DND-41 (cell line): ENCODE measurements at regions not wholly inside any gene's neighbourhood (a gene's known extent, or its start where the extent isn't known, plus 50 kb on each side); places are given as distances from the start of the nearest gene placed in this dataset.

Source experiments
- ATAC-seq: fragments of 200-7000 bp; cut with Tn5 transposase; 3 replicates; pipeline ENCODE4 v1.9.1; 2021; ENCODE audit warnings: low read depth; ENCODE audit not compliant: insufficient read depth
- DNase-seq: peaks from one replicate; pipeline ENCODE4 v3.0.0-alpha.2; 2020
- H2AFZ ChIP-seq: 2 replicates; pipeline ENCODE4 v1.6.0; 2012; ENCODE audit warnings: low read depth, low read length
- H3K27ac ChIP-seq: 2 replicates; pipeline ENCODE4 v1.5.1; 2012; ENCODE audit warnings: low read length, inconsistent platforms
- H3K27me3 ChIP-seq: fragments of 200-600 bp; sonication (generic); 2 replicates; pipeline ENCODE4 v1.6.0; 2012; ENCODE audit warnings: low read length, mild to moderate bottlenecking, inconsistent platforms; ENCODE audit not compliant: insufficient read depth, poor library complexity
- H3K36me3 ChIP-seq: 2 replicates; pipeline ENCODE4 v1.5.1; 2012; ENCODE audit warnings: low read length, inconsistent platforms; ENCODE audit not compliant: insufficient read depth
- H3K4me1 ChIP-seq: 2 replicates; pipeline ENCODE4 v1.5.1; 2012; ENCODE audit warnings: mild to moderate bottlenecking, low read length; ENCODE audit not compliant: insufficient read depth
- H3K4me2 ChIP-seq: 2 replicates; pipeline ENCODE4 v1.6.0; 2012; ENCODE audit warnings: mild to moderate bottlenecking, moderate library complexity, low read length, inconsistent platforms; ENCODE audit not compliant: insufficient read depth
- H3K4me3 ChIP-seq, 2 experiments: fragments of 200-600 bp in 1 of 2; shearing (Covaris generic) in 1 of 2; 2 replicates each; pipeline ENCODE4 v1.5.1; 2012 to 2016; ENCODE audit warnings: inconsistent platforms in 2 of 2, low read length in 2 of 2, mild to moderate bottlenecking in 2 of 2, low read depth in 1 of 2, moderate library complexity in 1 of 2
- H3K79me2 ChIP-seq: 2 replicates; pipeline ENCODE4 v1.6.0; 2012; ENCODE audit warnings: low read length, inconsistent platforms; ENCODE audit not compliant: insufficient read depth
- H3K9ac ChIP-seq: 2 replicates; pipeline ENCODE4 v1.6.0; 2012; ENCODE audit warnings: low read depth, mild to moderate bottlenecking, inconsistent platforms, low read length, moderate library complexity
- H3K9me3 ChIP-seq: 2 replicates; pipeline ENCODE4 v1.5.1; 2012; ENCODE audit warnings: low read length, moderate library complexity, mild to moderate bottlenecking, inconsistent platforms; ENCODE audit not compliant: insufficient read depth, severe bottlenecking
- H4K20me1 ChIP-seq: 2 replicates; pipeline ENCODE4 v1.6.0; 2012; ENCODE audit warnings: low read length; ENCODE audit not compliant: insufficient read depth
- EZH2 ChIP-seq: IDR thresholded peaks from 3 replicates; pipeline ENCODE4 v1.6.1; 2012; ENCODE audit warnings: borderline replicate concordance, low read depth, mild to moderate bottlenecking, moderate library complexity, low read length, inconsistent platforms; ENCODE audit not compliant: severe bottlenecking
- TF ChIP-seq, protein P1 (sequence below): IDR thresholded peaks from 2 replicates; pipeline ENCODE4 v1.5.1; 2012; ENCODE audit warnings: borderline replicate concordance, low read length, moderate library complexity, mild to moderate bottlenecking; ENCODE audit not compliant: poor library complexity, severe bottlenecking; ENCODE audit errors: extremely low read depth

DNA sequence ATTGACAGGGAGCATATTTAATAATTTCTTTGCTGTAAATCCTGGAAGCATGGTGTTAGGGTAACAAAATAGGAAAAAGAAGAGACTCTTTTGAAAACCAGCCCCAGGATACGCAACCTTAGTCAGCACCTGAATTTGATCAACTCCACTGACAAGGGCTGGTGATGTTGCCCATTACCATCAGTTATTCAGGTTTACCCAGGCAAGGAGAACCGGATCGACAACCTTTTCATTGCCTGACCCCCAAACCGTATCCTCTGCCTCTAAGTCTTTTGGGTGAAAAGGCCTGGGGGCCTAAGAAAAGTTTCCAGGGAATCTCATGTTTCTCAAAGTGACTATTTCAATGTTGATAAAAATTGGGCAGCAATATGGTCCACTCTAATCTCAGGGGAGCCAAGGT is 313.3 kb downstream of the KBTBD8 start:
- Histone ChIP-seq H3K36me3 (no peaks in the 10 kb centered on the region), H3K79me2 (no peaks in the 10 kb centered on the region), H4K20me1 (no peaks in the 10 kb centered on the region), H3K9me3 (no peaks in the 10 kb centered on the region), H3K4me3 (no peak overlapping the region), H3K4me2 (no peak overlapping the region), H3K9ac (no peak overlapping the region), H3K4me1 (no peaks in the 10 kb centered on the region), H3K27me3 (no peaks in the 10 kb centered on the region), H2AFZ (no peak overlapping the region), H3K27ac (no peak overlapping the region)
- DNase-seq = no peak
- TF ChIP-seq, protein P1, sequence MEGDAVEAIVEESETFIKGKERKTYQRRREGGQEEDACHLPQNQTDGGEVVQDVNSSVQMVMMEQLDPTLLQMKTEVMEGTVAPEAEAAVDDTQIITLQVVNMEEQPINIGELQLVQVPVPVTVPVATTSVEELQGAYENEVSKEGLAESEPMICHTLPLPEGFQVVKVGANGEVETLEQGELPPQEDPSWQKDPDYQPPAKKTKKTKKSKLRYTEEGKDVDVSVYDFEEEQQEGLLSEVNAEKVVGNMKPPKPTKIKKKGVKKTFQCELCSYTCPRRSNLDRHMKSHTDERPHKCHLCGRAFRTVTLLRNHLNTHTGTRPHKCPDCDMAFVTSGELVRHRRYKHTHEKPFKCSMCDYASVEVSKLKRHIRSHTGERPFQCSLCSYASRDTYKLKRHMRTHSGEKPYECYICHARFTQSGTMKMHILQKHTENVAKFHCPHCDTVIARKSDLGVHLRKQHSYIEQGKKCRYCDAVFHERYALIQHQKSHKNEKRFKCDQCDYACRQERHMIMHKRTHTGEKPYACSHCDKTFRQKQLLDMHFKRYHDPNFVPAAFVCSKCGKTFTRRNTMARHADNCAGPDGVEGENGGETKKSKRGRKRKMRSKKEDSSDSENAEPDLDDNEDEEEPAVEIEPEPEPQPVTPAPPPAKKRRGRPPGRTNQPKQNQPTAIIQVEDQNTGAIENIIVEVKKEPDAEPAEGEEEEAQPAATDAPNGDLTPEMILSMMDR = no peak
- TF ChIP-seq EZH2 = no peak
- no peak for ATAC-seq

DNA sequence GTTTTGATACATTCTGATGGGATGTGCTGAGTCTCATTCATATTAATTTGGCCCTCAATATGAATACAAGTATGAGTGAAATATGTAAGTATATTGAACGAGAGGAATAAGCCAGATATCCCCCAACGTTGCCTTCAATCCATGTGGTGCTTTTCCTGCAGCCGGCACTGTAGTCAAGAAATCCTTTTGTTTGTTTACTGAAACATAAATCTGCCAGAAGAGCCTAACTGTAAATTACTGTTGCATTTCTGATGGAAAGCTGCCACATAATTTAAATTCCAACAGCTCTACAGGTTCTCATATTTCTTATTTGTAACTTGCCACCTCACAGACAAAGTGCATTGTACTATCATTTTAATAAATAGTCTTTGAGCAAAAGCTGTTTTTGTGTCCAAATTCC is 314.0 kb downstream of the KBTBD8 start:
- no peaks in the 10 kb centered on the region for H3K79me2 ChIP-seq
- H2AFZ ChIP-seq = no peak overlapping the region
- no peaks in the 10 kb centered on the region for H3K9me3 ChIP-seq
- no peaks in the 10 kb centered on the region for H4K20me1 ChIP-seq
- no peak for ATAC-seq
- no peak overlapping the region for H3K4me2 ChIP-seq
- H3K4me1 ChIP-seq = no peaks in the 10 kb centered on the region
- H3K36me3 ChIP-seq = no peaks in the 10 kb centered on the region
- H3K27me3 ChIP-seq = no peaks in the 10 kb centered on the region
- DNase-seq = no peak
- H3K27ac ChIP-seq = no peak overlapping the region
- no peak overlapping the region for H3K9ac ChIP-seq
- H3K4me3 ChIP-seq = no peak overlapping the region
- TF ChIP-seq, protein P1 = no peak
- no peak for TF ChIP-seq EZH2

DNA sequence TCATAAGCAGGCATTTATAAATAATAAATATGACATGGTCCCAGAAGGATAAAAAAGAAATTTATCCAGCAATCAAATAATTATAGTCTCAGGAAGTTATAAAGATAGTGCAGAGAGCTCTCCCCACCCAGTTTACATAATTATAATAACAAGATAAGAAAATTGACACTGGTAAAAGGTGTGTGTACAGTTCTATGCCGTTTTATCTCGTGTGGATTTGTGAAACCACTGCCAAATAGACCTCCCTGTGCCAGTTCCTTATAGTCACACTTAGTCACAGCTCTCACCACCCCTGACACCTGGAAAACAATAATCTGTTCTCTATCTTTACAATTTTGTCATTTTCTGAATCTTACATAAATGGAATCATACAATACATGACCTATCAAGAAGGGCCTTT is 320.1 kb downstream of the KBTBD8 start:
- Histone ChIP-seq H3K27me3 (no peaks in the 10 kb centered on the region), H3K27ac (no peak overlapping the region)
- no peak for ATAC-seq

More for the DNA sequence above, 320.1 kb downstream of the KBTBD8 start:
- no peak overlapping the region for H2AFZ ChIP-seq
- H3K4me2 ChIP-seq = no peak overlapping the region
- H4K20me1 ChIP-seq = no peaks in the 10 kb centered on the region
- H3K36me3 ChIP-seq = no peaks in the 10 kb centered on the region
- H3K9me3 ChIP-seq = no peaks in the 10 kb centered on the region
- no peak overlapping the region for H3K4me3 ChIP-seq
- H3K9ac ChIP-seq = no peak overlapping the region
- DNase-seq = no peak
- no peak for TF ChIP-seq EZH2
- TF ChIP-seq, protein P1 = no peak
- no peaks in the 10 kb centered on the region for H3K79me2 ChIP-seq
- H3K4me1 ChIP-seq = no peaks in the 10 kb centered on the region
